ENCODE measurements at regions not wholly inside any gene's neighbourhood (a gene's known extent, or its start where the extent isn't known, plus 50 kb on each side); places are given as distances from the start of the nearest gene placed in this dataset.

GRCh38 chr13:21798181-21798580, 127.3 kb downstream of the FGF9 start:
- TF ChIP-seq, protein P1, sequence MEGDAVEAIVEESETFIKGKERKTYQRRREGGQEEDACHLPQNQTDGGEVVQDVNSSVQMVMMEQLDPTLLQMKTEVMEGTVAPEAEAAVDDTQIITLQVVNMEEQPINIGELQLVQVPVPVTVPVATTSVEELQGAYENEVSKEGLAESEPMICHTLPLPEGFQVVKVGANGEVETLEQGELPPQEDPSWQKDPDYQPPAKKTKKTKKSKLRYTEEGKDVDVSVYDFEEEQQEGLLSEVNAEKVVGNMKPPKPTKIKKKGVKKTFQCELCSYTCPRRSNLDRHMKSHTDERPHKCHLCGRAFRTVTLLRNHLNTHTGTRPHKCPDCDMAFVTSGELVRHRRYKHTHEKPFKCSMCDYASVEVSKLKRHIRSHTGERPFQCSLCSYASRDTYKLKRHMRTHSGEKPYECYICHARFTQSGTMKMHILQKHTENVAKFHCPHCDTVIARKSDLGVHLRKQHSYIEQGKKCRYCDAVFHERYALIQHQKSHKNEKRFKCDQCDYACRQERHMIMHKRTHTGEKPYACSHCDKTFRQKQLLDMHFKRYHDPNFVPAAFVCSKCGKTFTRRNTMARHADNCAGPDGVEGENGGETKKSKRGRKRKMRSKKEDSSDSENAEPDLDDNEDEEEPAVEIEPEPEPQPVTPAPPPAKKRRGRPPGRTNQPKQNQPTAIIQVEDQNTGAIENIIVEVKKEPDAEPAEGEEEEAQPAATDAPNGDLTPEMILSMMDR (IDR thresholded peaks at IDR 0.05) = no peak
- TF ChIP-seq POLR2A (IDR thresholded peaks at IDR 0.05) = no peak
